HG03095 (cell line): ENCODE measurements at regions not wholly inside any gene's neighbourhood (a gene's known extent, or its start where the extent isn't known, plus 50 kb on each side); places are given as distances from the start of the nearest gene placed in this dataset.
"Not testable (repeated sequence)": the region's sequence is repeated elsewhere in the genome, so short reads cannot be mapped to it uniquely, and the experiment has no call there.

ENCODE experiments used
- ATAC-seq: cut with Tn5 transposase; IDR thresholded peaks from one replicate; pipeline ENCODE4 v1.9.1; 2021; ENCODE audit warnings: moderate library complexity; ENCODE audit not compliant: unreplicated experiment

DNA sequence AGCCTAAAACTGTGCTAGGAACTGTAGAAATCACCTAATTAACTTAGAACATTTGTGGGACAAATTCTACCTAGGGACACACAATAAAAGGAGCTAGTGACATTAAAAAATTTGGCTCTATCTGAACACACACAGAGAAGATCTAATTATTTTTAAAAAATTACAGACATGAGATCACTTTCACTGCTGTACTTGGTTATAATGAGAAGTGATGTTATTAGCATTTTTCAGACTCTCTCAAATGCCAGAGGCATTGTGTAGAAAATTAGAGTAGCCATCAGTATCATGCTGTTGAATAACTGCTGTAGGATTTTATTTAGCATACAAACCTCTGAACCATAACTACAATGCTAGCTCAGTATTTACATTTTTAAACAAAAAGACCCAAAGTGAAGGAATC is 109.1 kb upstream of the ANK2 start:
- no peak for ATAC-seq

DNA sequence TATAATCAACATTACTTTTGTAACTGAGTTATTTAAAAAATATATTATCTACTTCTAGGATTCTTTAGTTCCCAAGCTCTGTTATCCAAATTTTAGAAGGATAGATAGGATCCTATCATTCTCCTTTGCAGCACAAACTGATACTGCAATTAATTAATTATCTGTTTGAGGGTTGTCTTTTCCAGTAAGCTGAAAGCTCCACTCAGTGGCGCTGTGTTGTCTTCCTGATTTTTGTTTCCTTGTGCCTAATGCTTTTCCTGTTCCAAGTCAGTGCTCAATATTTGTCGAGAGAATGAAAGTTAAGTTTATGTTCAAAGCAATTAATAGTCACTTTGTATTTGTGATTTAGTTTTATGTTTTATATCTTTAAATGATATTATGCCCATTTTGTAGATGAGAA is 107.4 kb upstream of the ANK2 start:
- no peak for ATAC-seq

DNA sequence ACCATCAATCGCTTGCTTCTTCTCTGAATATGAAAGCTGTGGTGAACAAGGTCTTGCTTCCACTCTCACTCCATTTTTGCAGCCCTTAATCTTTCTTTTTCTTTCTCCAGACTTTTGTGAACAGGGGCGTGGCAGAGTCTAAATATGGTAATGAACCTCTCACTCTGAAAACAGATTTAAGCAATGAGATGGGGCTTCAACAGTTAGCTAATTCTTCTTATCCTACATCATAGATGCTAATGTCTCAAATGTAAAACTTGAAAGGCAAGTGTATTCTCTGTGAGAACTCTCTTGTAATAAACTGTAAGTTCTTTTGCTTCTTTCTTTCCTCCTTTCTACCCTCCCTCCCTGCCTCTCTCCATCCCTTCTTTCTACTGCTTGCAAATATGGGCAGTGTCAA is 106.5 kb upstream of the ANK2 start:
- ATAC-seq: no peak

DNA sequence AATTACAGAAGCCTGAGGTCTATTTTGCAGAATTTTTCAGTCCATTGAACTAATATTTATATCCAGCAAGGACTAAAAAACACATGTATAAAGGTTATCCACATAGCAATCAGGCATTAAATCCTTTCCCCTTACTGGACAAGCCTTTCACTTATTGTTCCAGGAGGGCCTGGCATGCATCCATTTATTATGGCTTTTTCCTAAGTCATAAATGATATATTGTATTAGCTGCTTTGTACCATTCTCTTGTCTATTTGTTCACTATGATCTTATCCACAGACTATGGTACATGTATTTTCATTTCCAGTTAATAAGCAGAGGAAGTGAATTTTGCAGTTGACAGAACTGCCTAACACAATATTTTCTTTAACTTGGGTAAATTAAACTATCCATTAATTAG is 105.4 kb upstream of the ANK2 start:
- ATAC-seq: no peak

- no peak for ATAC-seq
These were observed 103.3 kb upstream of the ANK2 start for GRCh38 chr4:112946127-112946526.

GRCh38 chr4:112947616-112948015 is 101.8 kb upstream of the ANK2 start:
- ATAC-seq: no peak

GRCh38 chr4:112951362-112952312 is 97.8 kb upstream of the ANK2 start:
- no peak for ATAC-seq

GRCh38 chr4:112952313-112952700 is 97.1 kb upstream of the ANK2 start:
- ATAC-seq: no peak

GRCh38 chr4:112953262-112953661 is 96.2 kb upstream of the ANK2 start:
- ATAC-seq: no peak

DNA sequence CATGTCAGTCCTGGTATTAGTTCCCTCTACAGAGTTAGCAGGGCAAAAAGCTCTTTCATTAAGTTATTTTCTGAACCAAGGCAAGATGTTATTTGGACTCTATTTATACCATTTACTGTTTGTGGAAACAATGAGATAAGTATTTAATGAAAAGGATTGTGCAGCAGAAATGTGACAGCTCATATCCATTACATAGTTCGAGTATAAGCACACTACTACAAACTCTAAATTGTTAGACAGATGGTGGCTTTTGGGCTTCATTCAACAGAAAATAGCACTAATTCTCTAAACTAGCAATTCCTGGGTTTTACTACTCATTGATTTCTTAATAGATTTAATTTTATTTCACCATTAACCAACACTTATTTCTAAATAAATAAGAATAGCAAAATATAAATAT is 95.2 kb upstream of the ANK2 start:
- ATAC-seq: no peak

- ATAC-seq: no peak
These were observed 93.0 kb upstream of the ANK2 start for GRCh38 chr4:112956484-112956896.

- ATAC-seq: not testable (repeated sequence)
These were observed 91.7 kb upstream of the ANK2 start for GRCh38 chr4:112957764-112958163.

DNA sequence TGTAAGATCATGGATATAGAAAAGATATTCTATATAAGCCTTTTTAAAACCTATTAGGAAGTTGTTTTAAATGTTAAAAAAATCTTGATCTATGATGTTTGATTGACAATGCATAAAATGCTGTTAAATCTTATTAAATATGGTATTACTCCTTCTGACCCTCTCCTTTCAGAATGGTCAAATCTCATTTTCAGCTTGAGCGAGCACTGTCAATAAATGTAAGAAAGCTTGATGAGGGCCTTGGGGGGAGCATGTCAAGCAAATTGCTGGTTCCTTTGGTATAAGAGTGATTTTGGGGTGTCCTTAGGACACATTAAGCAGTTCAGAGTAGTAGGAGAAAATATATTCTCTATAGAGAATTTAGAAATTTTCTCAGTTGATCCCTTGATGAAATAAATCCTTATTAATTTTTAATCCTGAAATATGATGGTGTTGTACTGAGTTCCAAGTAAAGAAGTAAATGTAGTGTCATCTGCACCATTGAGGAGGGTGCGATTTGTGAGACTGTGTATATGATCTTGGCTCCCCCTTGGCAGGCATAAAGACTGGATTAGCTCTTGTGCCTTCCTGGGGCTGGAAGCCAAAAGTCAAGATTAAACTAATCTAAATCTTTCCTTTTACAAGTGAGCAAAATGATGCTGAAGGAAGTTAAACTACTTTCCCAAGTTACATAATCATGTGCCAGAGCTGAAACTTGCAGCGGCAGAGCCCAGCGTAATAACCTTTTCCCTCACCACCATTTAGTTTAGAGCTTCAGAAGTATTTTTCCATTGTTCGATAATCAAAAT is 82.6 kb upstream of the ANK2 start:
- ATAC-seq: no peak

DNA sequence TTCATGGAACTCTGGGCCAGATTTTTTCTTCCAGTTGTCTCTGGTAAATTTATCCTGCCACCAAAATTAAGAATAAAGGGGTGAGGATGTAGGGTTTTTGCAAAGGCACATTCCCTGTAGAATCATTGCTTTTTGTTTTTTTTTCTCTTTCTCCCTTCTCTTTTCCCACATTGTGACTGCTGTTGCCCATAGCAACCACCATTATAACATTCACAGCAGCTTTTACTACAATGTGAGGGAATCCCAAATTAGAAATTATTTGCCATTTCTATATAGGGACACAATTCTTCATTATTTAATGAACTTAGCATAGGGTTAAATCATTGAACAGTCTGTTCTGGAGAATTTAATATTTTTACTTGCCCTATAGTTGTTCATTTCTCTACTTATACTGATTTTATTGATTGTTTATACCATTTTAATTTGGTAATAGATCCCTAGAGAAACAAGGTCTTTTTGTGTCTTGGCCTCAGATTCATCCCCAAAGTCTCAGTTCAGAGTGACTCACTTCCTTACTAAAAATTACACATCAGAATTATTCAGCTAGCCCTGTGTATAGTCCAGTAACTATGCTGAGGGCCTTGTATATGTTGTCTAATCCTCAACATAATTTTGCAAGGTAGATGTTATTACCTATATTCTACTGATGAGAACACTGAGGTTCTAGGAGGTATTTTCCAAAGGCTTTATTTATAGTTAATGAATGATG is 80.8 kb upstream of the ANK2 start:
- ATAC-seq: no peak

DNA sequence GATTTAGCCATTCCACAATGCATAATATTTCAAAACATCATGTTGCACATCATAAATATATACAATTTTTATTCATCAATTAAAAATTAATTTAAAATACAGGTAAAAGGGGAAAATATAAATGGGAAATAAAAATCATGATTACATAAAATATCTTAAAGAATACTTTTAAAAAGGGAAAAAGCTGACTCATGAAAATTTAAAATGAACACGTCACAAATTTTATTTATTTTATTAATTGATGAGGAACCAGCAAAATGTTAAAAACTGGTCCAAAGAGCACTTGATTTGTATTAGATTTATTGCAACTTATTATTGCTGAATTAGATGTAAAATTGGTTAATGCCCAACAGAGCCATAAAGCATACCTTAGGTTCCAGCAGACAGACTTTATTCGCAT is 78.5 kb upstream of the ANK2 start:
- ATAC-seq: no peak

GRCh38 chr4:112973750-112974251 is 75.7 kb upstream of the ANK2 start:
- no peak for ATAC-seq

- ATAC-seq: no peak
These were observed 73.7 kb upstream of the ANK2 start for GRCh38 chr4:112975567-112976355.

DNA sequence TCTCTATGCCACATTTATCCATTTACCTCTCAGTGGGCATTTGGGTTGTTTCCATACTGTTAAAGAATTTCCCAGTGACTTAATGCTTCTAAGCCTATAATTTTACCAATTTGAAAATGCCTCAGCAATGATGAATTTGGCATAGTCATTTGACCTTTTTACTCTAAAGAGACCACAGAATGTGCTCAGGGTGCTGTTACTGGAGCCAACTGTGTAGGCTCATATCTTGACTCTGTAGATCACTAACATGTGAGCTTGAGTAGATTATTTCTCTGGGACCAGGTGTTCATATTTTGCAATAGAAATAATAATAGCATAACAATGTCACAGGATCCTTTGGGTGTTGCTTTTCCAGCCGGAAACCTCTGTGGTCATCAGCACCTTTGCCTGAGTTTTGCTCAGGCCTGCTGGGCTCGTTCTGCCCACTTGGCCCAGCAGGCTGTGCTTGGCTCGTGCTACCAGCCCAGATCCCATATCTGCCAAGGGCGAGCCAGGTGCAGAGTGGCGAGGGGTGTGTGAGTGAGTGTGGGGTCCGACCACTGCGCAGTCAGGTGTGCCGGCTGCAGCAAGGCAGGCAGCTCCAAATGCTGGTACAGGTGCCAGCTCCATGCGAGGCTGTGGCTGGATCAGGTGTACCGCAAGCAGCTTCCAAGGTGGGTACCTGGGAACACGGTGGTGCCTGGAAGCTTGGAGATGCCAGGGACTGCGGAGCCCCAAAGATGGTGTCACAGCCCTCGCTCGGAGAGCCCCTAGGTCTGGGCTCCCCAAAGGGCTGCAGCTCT is 70.6 kb upstream of the ANK2 start:
- no peak for ATAC-seq

GRCh38 chr4:112979881-112980421 is 69.5 kb upstream of the ANK2 start:
- ATAC-seq: no peak
